HCT116 (cell line): ENCODE measurements at regions not wholly inside any gene's neighbourhood (a gene's known extent, or its start where the extent isn't known, plus 50 kb on each side); places are given as distances from the start of the nearest gene placed in this dataset.

Source experiments
- ATAC-seq: fragments of 200-7000 bp; cut with Tn5 transposase; 2 replicates; pipeline ENCODE4 v1.9.1; 2020; ENCODE audit warnings: mild to moderate bottlenecking, moderate library complexity
- BruUV-seq: library from RNA; stranded (reverse); fragments of 400-500 nt; replicated peaks from 2 replicates; lab custom pipeline; 2021; lab: Mats Ljungman, UMichigan
- CTCF ChIA-PET: fragments of 300-600 bp; sonication (Branson Sonifier 250); formaldehyde crosslinking; loops from one replicate; lab custom pipeline; 2021; ENCODE audit warnings: antibody characterized with exemption; lab: Charles Lee
- POLR2A ChIA-PET: fragments of 300-600, 350-600 bp; sonication (Branson Sonifier 250); formaldehyde crosslinking; loops from one replicate; lab custom pipeline; 2021; ENCODE audit warnings: antibody characterized with exemption; lab: Charles Lee
- RAD21 ChIA-PET, 2 experiments: fragments of 300-600 bp; sonication (Branson Sonifier 250); formaldehyde crosslinking; loops; one replicate each; lab custom pipeline; 2023; ENCODE audit warnings: low total read pairs in 2 of 2; ENCODE audit not compliant: uncharacterized antibody in 2 of 2, unreplicated experiment in 2 of 2, low non-redundant PET in 1 of 2; lab: Charles Lee
- DNase-seq: peaks from one replicate; pipeline ENCODE4 v3.0.0-alpha.2; 2010; ENCODE audit warnings: low read depth, low spot score
- H2AFZ ChIP-seq: fragments of 200-600 bp; shearing (Covaris generic), sonication (generic); 2 replicates; pipeline ENCODE4 v1.6.1; 2017; ENCODE audit warnings: low read depth, mixed run types, mixed read lengths, antibody characterized with exemption, low read length; ENCODE audit not compliant: poor library complexity, severe bottlenecking
- H3K27ac ChIP-seq: 2 replicates; pipeline ENCODE4 v1.5.1; 2012; ENCODE audit warnings: low read depth, low read length
- H3K27me3 ChIP-seq: fragments of 200-600 bp; sonication (generic); 2 replicates; pipeline ENCODE4 v1.6.1; 2016; ENCODE audit warnings: mixed run types, low read length, mixed read lengths; ENCODE audit not compliant: insufficient read depth
- H3K36me3 ChIP-seq, 2 experiments: fragments of 200-500 bp in 1 of 2; fragments of 200-600 bp in 1 of 2; sonication (Bioruptor generic) in 1 of 2; sonication (generic) in 1 of 2; 2 replicates each; pipeline versions ENCODE4 v1.5.1 to v1.6.1; 2014 to 2016; ENCODE audit warnings: low read length in 2 of 2, inconsistent platforms in 1 of 2, mixed read lengths in 1 of 2, mixed run types in 1 of 2; ENCODE audit not compliant: insufficient read depth in 2 of 2, control insufficient read depth in 1 of 2
- H3K4me1 ChIP-seq, 2 experiments: fragments of 200-600 bp in 1 of 2; sonication (generic) in 1 of 2; 2 replicates each; pipeline versions ENCODE4 v1.5.1 to v1.6.1; 2012 to 2017; ENCODE audit warnings: low read length in 2 of 2, inconsistent platforms in 1 of 2, mild to moderate bottlenecking in 1 of 2, mixed read lengths in 1 of 2, mixed run types in 1 of 2, moderate library complexity in 1 of 2; ENCODE audit not compliant: insufficient read depth in 2 of 2, control insufficient read depth in 1 of 2
- H3K4me2 ChIP-seq: fragments of 200-600 bp; sonication (generic); 2 replicates; pipeline ENCODE4 v1.6.1; 2017; ENCODE audit warnings: mixed run types, low read length, mixed read lengths
- H3K4me3 ChIP-seq, 2 experiments: fragments of 200-600 bp in 1 of 2; sonication (generic) in 1 of 2; replicated peaks in 1 of 2; 2 replicates each; pipeline ENCODE4 v1.5.1; 2011 to 2016; ENCODE audit warnings: low read length in 2 of 2, control low read depth in 1 of 2, low read depth in 1 of 2, mild to moderate bottlenecking in 1 of 2, mixed read lengths in 1 of 2, mixed run types in 1 of 2
- H3K79me2 ChIP-seq: fragments of 200-600 bp; sonication (generic); 2 replicates; pipeline ENCODE4 v1.6.1; 2017; ENCODE audit warnings: mild to moderate bottlenecking, mixed run types, low read length, moderate library complexity, mixed read lengths; ENCODE audit not compliant: insufficient read depth
- H3K9ac ChIP-seq: fragments of 200-600 bp; sonication (generic); 2 replicates; pipeline ENCODE4 v1.6.1; 2016; ENCODE audit warnings: low read length, mixed read lengths
- H3K9me2 ChIP-seq: fragments of 200-600 bp; sonication (generic), shearing (Covaris generic); 2 replicates; pipeline ENCODE4 v1.6.1; 2017; ENCODE audit warnings: mixed run types, mild to moderate bottlenecking, moderate library complexity; ENCODE audit not compliant: insufficient read depth
- H3K9me3 ChIP-seq, 2 experiments: fragments of 200-500 bp in 1 of 2; fragments of 200-600 bp in 1 of 2; sonication (Bioruptor generic) in 1 of 2; sonication (generic) in 1 of 2; 2 replicates each; pipeline ENCODE4 v1.6.1; 2014 to 2017; ENCODE audit warnings: low read length in 2 of 2, mixed read lengths in 2 of 2, inconsistent platforms in 1 of 2, low read depth in 1 of 2, mild to moderate bottlenecking in 1 of 2, mixed run types in 1 of 2, moderate library complexity in 1 of 2; ENCODE audit not compliant: control insufficient read depth in 1 of 2, insufficient read depth in 1 of 2
- H4K20me1 ChIP-seq: fragments of 200-600 bp; sonication (generic), shearing (Covaris generic); 2 replicates; pipeline ENCODE4 v1.6.1; 2017; ENCODE audit warnings: mixed run types, mild to moderate bottlenecking, moderate library complexity; ENCODE audit not compliant: insufficient read depth
- EGR1 ChIP-seq: IDR thresholded peaks from 2 replicates; pipeline ENCODE4 v1.6.1; 2012; ENCODE audit warnings: low read depth
- MAX ChIP-seq: IDR thresholded peaks from 2 replicates; pipeline ENCODE4 v1.6.1; 2012
- POLR2AphosphoS5 ChIP-seq: IDR thresholded peaks from 2 replicates; pipeline ENCODE4 v1.6.1; 2011; ENCODE audit warnings: mild to moderate bottlenecking, low read depth, low read length, moderate library complexity
- intact Hi-C: fragments of 100-400 bp; cut with micrococcal nuclease; formaldehyde crosslinking; loops from 2 replicates; pipeline ENCODE4 v1.10.0; 2022

GRCh38 chrX:40213092-40213491 lies 115.3 kb upstream of the BCOR start:
- ChIA-PET RAD21 (no interaction called here), POLR2A (no interaction called here)
- Histone ChIP-seq H3K9me3 (no peaks in the 10 kb centered on the region), H2AFZ (no peak overlapping the region), H3K36me3 (no peaks in the 10 kb centered on the region), H3K9ac (no peak overlapping the region), H3K79me2 (no peaks in the 10 kb centered on the region), H3K4me1 (no peaks in the 10 kb centered on the region), H4K20me1 (no peaks in the 10 kb centered on the region), H3K27me3 (no peaks in the 10 kb centered on the region), H3K4me2 (no peak overlapping the region), H3K9me2 (no peaks in the 10 kb centered on the region)
- ATAC-seq = no peak
- no TSS peak for BruUV-seq
- intact Hi-C loops = no loop called here
- TF ChIP-seq POLR2AphosphoS5 = no peak
- TF ChIP-seq, all 23 proteins: peak for 0
- H3K27ac ChIP-seq = no peak overlapping the region
- no peak for DNase-seq
- no peak overlapping the region for H3K4me3 ChIP-seq
- CTCF ChIA-PET = no interaction called here

- no peak for DNase-seq
- Histone ChIP-seq H3K9ac (no peak overlapping the region), H3K4me2 (no peak overlapping the region), H3K27ac (no peak overlapping the region), H4K20me1 (no peaks in the 10 kb centered on the region), H3K4me1 (peaks cover 0 to 5% of the 10 kb centered on the region in 2 experiments; a peak in 1 of 4 replicates), H3K27me3 (no peaks in the 10 kb centered on the region), H3K4me3 (no peak overlapping the region), H3K9me3 (no peaks in the 10 kb centered on the region), H3K36me3 (no peaks in the 10 kb centered on the region), H3K9me2 (no peaks in the 10 kb centered on the region), H3K79me2 (no peaks in the 10 kb centered on the region), H2AFZ (no peak overlapping the region)
- CTCF ChIA-PET = no interaction called here
- BruUV-seq = no TSS peak
- POLR2A ChIA-PET = no interaction called here
- RAD21 ChIA-PET = no interaction called here
- no peak for ATAC-seq
- no peak for TF ChIP-seq MAX
- no peak for TF ChIP-seq EGR1
- intact Hi-C loops = no loop called here
These were observed 112.3 kb upstream of the BCOR start for GRCh38 chrX:40209951-40210617.
